Transverse colon (tissue), 4 donors: ENCODE measurements at regions not wholly inside any gene's neighbourhood (a gene's known extent, or its start where the extent isn't known, plus 50 kb on each side); places are given as distances from the start of the nearest gene placed in this dataset.

Experiments
- CTCF ChIP-seq, 5 experiments: fragments of 200-600 bp in 3 of 5; fragments of 450-650 bp in 2 of 5; sonication (generic) in 3 of 5; IDR thresholded peaks; 1 replicate in 2 of 5; 2 replicates in 3 of 5; pipeline ENCODE4 v1.5.1; 2016 to 2017; ENCODE audit warnings: antibody characterized with exemption in 5 of 5, inconsistent platforms in 3 of 5, mild to moderate bottlenecking in 2 of 5, moderate library complexity in 1 of 5
- POLR2AphosphoS5 ChIP-seq, 3 donors: sonication (generic); formaldehyde crosslinking; IDR thresholded peaks; one replicate each; pipeline ENCODE4 v1.6.1; 2016; ENCODE audit warnings: antibody characterized with exemption in 3 of 3

DNA sequence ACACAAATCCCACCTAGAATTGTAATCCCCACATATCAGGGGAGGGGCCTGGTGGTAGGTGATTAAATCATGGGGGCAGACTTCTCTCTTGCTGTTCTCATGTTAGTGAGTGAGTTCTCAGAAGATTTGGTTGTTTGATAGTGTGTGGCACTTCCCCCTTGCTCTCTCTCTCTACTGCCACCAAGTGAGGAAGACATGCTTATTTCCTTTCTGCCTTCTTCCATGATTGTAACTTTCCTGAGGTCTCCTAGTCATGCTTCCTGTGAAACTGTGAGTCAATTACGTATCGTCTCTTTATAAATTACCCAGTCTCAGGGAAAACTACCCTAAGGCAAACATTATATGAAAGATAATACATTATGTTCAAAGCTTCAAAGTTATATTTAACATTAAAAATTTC is 1297.5 kb upstream of the CITED2 start:
- TF ChIP-seq CTCF (IDR thresholded peaks at IDR 0.05), result no peak
- TF ChIP-seq POLR2AphosphoS5 (IDR thresholded peaks at IDR 0.05), result no peak
